H1 (cell line): ENCODE measurements at regions not wholly inside any gene's neighbourhood (a gene's known extent, or its start where the extent isn't known, plus 50 kb on each side); places are given as distances from the start of the nearest gene placed in this dataset.

Source experiments
- CTCF ChIA-PET: fragments of 300-600 bp; sonication (Branson Sonifier 250); formaldehyde crosslinking; loops from one replicate; lab custom pipeline; 2021; ENCODE audit not compliant: partially characterized antibody; lab: Charles Lee
- POLR2A ChIA-PET: fragments of 300-600 bp; sonication (Branson Sonifier 250); formaldehyde crosslinking; loops from one replicate; lab custom pipeline; 2021; ENCODE audit warnings: inconsistent platforms; ENCODE audit not compliant: partially characterized antibody; lab: Charles Lee
- DNase-seq, 2 experiments: peaks; one replicate each; pipeline versions ENCODE4 v3.0.0 to v3.0.0-alpha.2; 2010 to 2022; ENCODE audit warnings: low spot score in 2 of 2, low read depth in 1 of 2, mixed read lengths in 1 of 2
- FAIRE-seq: peaks from 2 replicates; lab custom pipeline; 2011; peaks lifted over from hg19 to GRCh38; lab: Jason Lieb, UNC
- H2AFZ ChIP-seq: 2 replicates; pipeline ENCODE4 v1.8.1; 2012; ENCODE audit warnings: low read length, inconsistent platforms
- H2AK5ac ChIP-seq: 2 replicates; pipeline ENCODE4 v1.6.1; 2013; ENCODE audit warnings: low read depth, low read length
- H2BK120ac ChIP-seq: replicated peaks from 2 replicates; pipeline ENCODE3; 2013; ENCODE audit warnings: low read depth, low read length, inconsistent platforms
- H2BK12ac ChIP-seq: 2 replicates; pipeline ENCODE4 v1.6.1; 2013; ENCODE audit warnings: low read depth, low read length
- H2BK15ac ChIP-seq: 2 replicates; pipeline ENCODE4 v1.6.1; 2013; ENCODE audit warnings: low read length
- H2BK20ac ChIP-seq: 2 replicates; pipeline ENCODE4 v1.6.1; 2013; ENCODE audit warnings: low read length
- H2BK5ac ChIP-seq: 2 replicates; pipeline ENCODE4 v1.6.1; 2013; ENCODE audit warnings: low read depth, low read length
- H3K14ac ChIP-seq: 2 replicates; pipeline ENCODE4 v1.6.1; 2013; ENCODE audit warnings: inconsistent platforms; ENCODE audit not compliant: insufficient read length
- H3K18ac ChIP-seq: 2 replicates; pipeline ENCODE4 v1.6.1; 2013; ENCODE audit warnings: low read length; ENCODE audit errors: extremely low read depth
- H3K23ac ChIP-seq: 2 replicates; pipeline ENCODE4 v1.6.1; 2013; ENCODE audit warnings: inconsistent platforms; ENCODE audit not compliant: insufficient read length
- H3K23me2 ChIP-seq: 2 replicates; pipeline ENCODE4 v1.6.1; 2013; ENCODE audit warnings: low read depth, low read length
- H3K27ac ChIP-seq: 2 replicates; pipeline ENCODE4 v1.6.1; 2011; ENCODE audit warnings: low read depth, low read length, inconsistent platforms
- H3K27me3 ChIP-seq, 4 experiments: replicated peaks in 1 of 4; 1 replicate in 1 of 4; 2 replicates in 3 of 4; pipeline versions ENCODE4 v1.6.1 to v1.8.1; 2011 to 2013; ENCODE audit warnings: low read length in 3 of 4, mild to moderate bottlenecking in 3 of 4, inconsistent platforms in 2 of 4, mixed read lengths in 2 of 4, moderate library complexity in 1 of 4; ENCODE audit not compliant: control insufficient read depth in 3 of 4, insufficient read depth in 3 of 4; ENCODE audit errors: extremely low read depth in 1 of 4
- H3K36me3 ChIP-seq, 4 experiments: 2 replicates each; pipeline versions ENCODE4 v1.6.1 to v1.8.1; 2011 to 2013; ENCODE audit warnings: mild to moderate bottlenecking in 4 of 4, low read length in 3 of 4, moderate library complexity in 2 of 4, control low read depth in 1 of 4, inconsistent platforms in 1 of 4; ENCODE audit not compliant: insufficient read depth in 4 of 4, control insufficient read depth in 2 of 4
- H3K4ac ChIP-seq: replicated peaks from 2 replicates; pipeline ENCODE3; 2013; ENCODE audit warnings: low read length, low read depth, mixed read lengths, inconsistent platforms; ENCODE audit not compliant: insufficient read length
- H3K4me1 ChIP-seq, 4 experiments: replicated peaks in 1 of 4; 1 replicate in 1 of 4; 2 replicates in 3 of 4; pipeline versions ENCODE4 v1.6.1 to v1.8.1; 2011 to 2013; ENCODE audit warnings: low read length in 3 of 4, inconsistent platforms in 2 of 4, mixed read lengths in 1 of 4; ENCODE audit not compliant: insufficient read depth in 4 of 4, control insufficient read depth in 3 of 4
- H3K4me2 ChIP-seq, 2 experiments: 2 replicates each; pipeline versions ENCODE4 v1.6.1 to v1.8.1; 2011 to 2013; ENCODE audit warnings: low read depth in 2 of 2, low read length in 2 of 2, control low read depth in 1 of 2, inconsistent platforms in 1 of 2, mild to moderate bottlenecking in 1 of 2; ENCODE audit not compliant: insufficient read depth in 1 of 2
- H3K4me3 ChIP-seq, 4 experiments: fragments of 200-600, 300-600 bp in 1 of 4; sonication (generic), shearing (Covaris generic), sonication (Bioruptor Twin) in 1 of 4; 2 replicates each; pipeline versions ENCODE4 v1.5.1 to v1.8.1; 2011 to 2016; ENCODE audit warnings: low read length in 4 of 4, low read depth in 3 of 4, control low read depth in 2 of 4, inconsistent platforms in 2 of 4, mild to moderate bottlenecking in 2 of 4, mixed read lengths in 1 of 4, moderate library complexity in 1 of 4; ENCODE audit not compliant: insufficient read depth in 2 of 4; ENCODE audit errors: extremely low read depth in 1 of 4
- H3K56ac ChIP-seq: replicated peaks from 2 replicates; pipeline ENCODE3; 2013; ENCODE audit warnings: low read depth, mild to moderate bottlenecking, mixed read lengths, low read length, inconsistent platforms; ENCODE audit not compliant: insufficient read length
- H3K79me1 ChIP-seq: 2 replicates; pipeline ENCODE4 v1.6.1; 2013; ENCODE audit warnings: low read depth, low read length, control low read depth
- H3K79me2 ChIP-seq, 2 experiments: 2 replicates each; pipeline versions ENCODE4 v1.6.1 to v1.8.1; 2012 to 2013; ENCODE audit warnings: low read length in 2 of 2, mild to moderate bottlenecking in 2 of 2, inconsistent platforms in 1 of 2; ENCODE audit not compliant: insufficient read depth in 2 of 2, control insufficient read depth in 1 of 2
- H3K9ac ChIP-seq, 4 experiments: replicated peaks in 1 of 4; 1 replicate in 1 of 4; 2 replicates in 3 of 4; pipeline versions ENCODE4 v1.6.1 to v1.8.1; 2011 to 2013; ENCODE audit warnings: low read depth in 3 of 4, low read length in 3 of 4, control low read depth in 2 of 4, mild to moderate bottlenecking in 2 of 4, moderate library complexity in 2 of 4, inconsistent platforms in 1 of 4; ENCODE audit errors: extremely low read depth in 1 of 4
- H3K9me3 ChIP-seq, 2 experiments: 2 replicates each; pipeline versions ENCODE4 v1.6.1 to v1.8.1; 2012 to 2013; ENCODE audit warnings: mild to moderate bottlenecking in 2 of 2, moderate library complexity in 2 of 2, control low read depth in 1 of 2, inconsistent platforms in 1 of 2, low read depth in 1 of 2, low read length in 1 of 2, mixed read lengths in 1 of 2; ENCODE audit not compliant: insufficient read depth in 2 of 2
- H4K20me1 ChIP-seq, 2 experiments: replicated peaks in 1 of 2; 2 replicates each; pipeline versions ENCODE3 to v1.8.1; 2011 to 2013; ENCODE audit warnings: inconsistent platforms in 2 of 2, low read length in 2 of 2, mild to moderate bottlenecking in 1 of 2; ENCODE audit not compliant: insufficient read depth in 2 of 2, control insufficient read depth in 1 of 2
- H4K5ac ChIP-seq: 2 replicates; pipeline ENCODE4 v1.6.1; 2013; ENCODE audit warnings: low read length, low read depth, mixed read lengths, inconsistent platforms; ENCODE audit not compliant: insufficient read length
- H4K8ac ChIP-seq: 2 replicates; pipeline ENCODE4 v1.8.0; 2013; ENCODE audit warnings: mild to moderate bottlenecking, moderate library complexity, low read length, inconsistent platforms; ENCODE audit not compliant: insufficient read depth; ENCODE audit errors: extremely low read depth
- H4K91ac ChIP-seq: replicated peaks from 2 replicates; pipeline ENCODE3; 2013; ENCODE audit warnings: low read length, mixed read lengths, inconsistent platforms; ENCODE audit not compliant: insufficient read length
- FOSL1 ChIP-seq: IDR thresholded peaks from 2 replicates; pipeline ENCODE4 v1.6.1; 2011; ENCODE audit warnings: mild to moderate bottlenecking, low read depth, low read length, moderate library complexity; ENCODE audit not compliant: insufficient read depth
- GTF2F1 ChIP-seq: IDR thresholded peaks from 2 replicates; pipeline ENCODE4 v1.6.1; 2012; ENCODE audit warnings: low read depth, low read length, improper control_type of control experiment, borderline replicate concordance
- HDAC6 ChIP-seq: IDR thresholded peaks from one replicate; pipeline ENCODE4 v1.7.1; 2012; ENCODE audit warnings: low read depth, mild to moderate bottlenecking, inconsistent platforms, low read length, moderate library complexity
- SIRT6 ChIP-seq: IDR thresholded peaks from one replicate; pipeline ENCODE4 v1.7.1; 2012; ENCODE audit warnings: low read length, inconsistent platforms
- TAF7 ChIP-seq: optimal IDR thresholded peaks from 2 replicates; pipeline ENCODE3; 2011; ENCODE audit warnings: low read depth, mild to moderate bottlenecking, inconsistent platforms, low read length, moderate library complexity, borderline replicate concordance
- YY1 ChIP-seq: IDR thresholded peaks from 2 replicates; pipeline ENCODE4 v1.6.1; 2011; ENCODE audit warnings: low read depth, mild to moderate bottlenecking, low read length
- WGBS, 2 experiments: shearing (Covaris generic) in 1 of 2; methylation state at CpG; one replicate each; pipeline versions ENCODE4 v1.1.6 to v1.1.7; 2013 to 2015; ENCODE audit warnings: low lambda C conversion rate in 2 of 2, mixed read lengths in 2 of 2, inconsistent platforms in 1 of 2, low coverage in 1 of 2, missing lambda C conversion rate in 1 of 2; ENCODE audit not compliant: insufficient replicate concordance in 2 of 2, insufficient coverage in 1 of 2, insufficient read length in 1 of 2; ENCODE audit errors: extremely low coverage in 1 of 2, missing lambda C conversion rate in 1 of 2; 5-methylcytosine and 5-hydroxymethylcytosine counted together
- TF ChIP-seq, protein P1 (sequence below): IDR thresholded peaks from 2 replicates; pipeline ENCODE4 v1.6.1; 2011; ENCODE audit warnings: low read length, improper control_type of control experiment

DNA sequence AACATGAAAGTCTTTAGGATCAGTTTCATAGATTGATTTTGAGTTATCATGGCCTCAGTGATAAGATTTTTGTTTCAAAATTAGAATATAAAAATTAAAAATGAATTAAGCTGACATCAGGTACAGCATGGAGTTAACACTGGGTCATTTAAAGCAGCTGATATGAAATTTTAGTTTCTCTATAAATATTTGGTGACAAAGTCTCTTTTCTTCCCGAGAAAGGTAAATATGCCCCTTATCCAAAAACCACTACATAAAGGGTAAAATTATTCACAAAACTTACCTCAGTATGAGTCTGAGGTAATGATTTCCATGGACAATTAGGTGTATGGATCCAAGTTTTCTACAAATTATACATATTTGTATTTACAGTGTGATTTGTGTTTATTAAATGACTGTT, 121.5 kb upstream of the PJA2 start:
- Histone ChIP-seq H3K79me2 (no peaks in the 10 kb centered on the region), H3K27ac (no peak overlapping the region), H3K79me1 (no peaks in the 10 kb centered on the region), H3K56ac (no peak overlapping the region), H3K23me2 (no peaks in the 10 kb centered on the region), H3K23ac (no peak overlapping the region), H2BK15ac (no peak overlapping the region), H2BK12ac (no peak overlapping the region), H4K91ac (no peak overlapping the region), H4K5ac (no peak overlapping the region), H3K4me2 (no peak overlapping the region), H2AK5ac (no peak overlapping the region), H3K4me1 (no peaks in the 10 kb centered on the region), H3K9me3 (no peaks in the 10 kb centered on the region), H2AFZ (no peak overlapping the region), H3K9ac (no peak overlapping the region), H4K20me1 (no peaks in the 10 kb centered on the region), H3K18ac (no peak overlapping the region), H3K27me3 (no peaks in the 10 kb centered on the region), H3K14ac (no peak overlapping the region), H3K36me3 (no peaks in the 10 kb centered on the region), H3K4ac (no peak overlapping the region), H2BK120ac (no peak overlapping the region), H2BK5ac (no peak overlapping the region), H4K8ac (no peak overlapping the region), H3K4me3 (no peak overlapping the region), H2BK20ac (no peak overlapping the region)
- no peak for FAIRE-seq
- POLR2A ChIA-PET = no interaction called here
- DNase-seq = no peak
- CTCF ChIA-PET = no interaction called here
- 95% methylated on average over 1 of the region's 1 CpG; no CpG with 5 or more reads in 1 of the 2 experiments for WGBS, 2 experiments
- TF ChIP-seq HDAC6 (no peak), SIRT6 (no peak), TAF7 (no peak), YY1 (no peak), GTF2F1 (no peak), FOSL1 (no peak)
- TF ChIP-seq, protein P1, sequence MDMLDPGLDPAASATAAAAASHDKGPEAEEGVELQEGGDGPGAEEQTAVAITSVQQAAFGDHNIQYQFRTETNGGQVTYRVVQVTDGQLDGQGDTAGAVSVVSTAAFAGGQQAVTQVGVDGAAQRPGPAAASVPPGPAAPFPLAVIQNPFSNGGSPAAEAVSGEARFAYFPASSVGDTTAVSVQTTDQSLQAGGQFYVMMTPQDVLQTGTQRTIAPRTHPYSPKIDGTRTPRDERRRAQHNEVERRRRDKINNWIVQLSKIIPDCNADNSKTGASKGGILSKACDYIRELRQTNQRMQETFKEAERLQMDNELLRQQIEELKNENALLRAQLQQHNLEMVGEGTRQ = no peak
